A673 (cell line): ENCODE measurements at regions not wholly inside any gene's neighbourhood (a gene's known extent, or its start where the extent isn't known, plus 50 kb on each side); places are given as distances from the start of the nearest gene placed in this dataset.
A peak's percentile ranks its signal among the peaks of the same experiment; 100 is the strongest.

ENCODE experiments used
- BruUV-seq: library from RNA; stranded (reverse); fragments of 400-500 nt; replicated peaks from 2 replicates; lab custom pipeline; 2021; lab: Mats Ljungman, UMichigan
- CTCF ChIA-PET: fragments of 300-600 bp; sonication (Branson Sonifier 250); formaldehyde crosslinking; loops from one replicate; lab custom pipeline; 2022; ENCODE audit warnings: antibody characterized with exemption; lab: Charles Lee
- POLR2A ChIA-PET: fragments of 300-600 bp; sonication (Branson Sonifier 250); formaldehyde crosslinking; loops from one replicate; lab custom pipeline; 2022; ENCODE audit warnings: antibody characterized with exemption; ENCODE audit not compliant: low non-redundant PET; lab: Charles Lee
- DNase-seq: peaks from one replicate; pipeline ENCODE4 v3.0.0-alpha.2; 2015; ENCODE audit warnings: low spot score
- H3K27ac ChIP-seq: fragments of 200-600 bp; sonication (generic); 2 replicates; pipeline ENCODE4 v1.5.1; 2016; ENCODE audit warnings: mixed run types, low read depth, mild to moderate bottlenecking, mixed read lengths, antibody characterized with exemption, low read length; ENCODE audit not compliant: poor library complexity, severe bottlenecking
- H3K27me3 ChIP-seq: fragments of 200-600 bp; sonication (generic); replicated peaks from 2 replicates; pipeline ENCODE4 v1.6.1; 2017; ENCODE audit warnings: mixed run types, low read depth, mild to moderate bottlenecking, mixed read lengths, antibody characterized with exemption, low read length; ENCODE audit not compliant: insufficient read depth, poor library complexity
- H3K36me3 ChIP-seq: fragments of 200-600 bp; sonication (generic); 2 replicates; pipeline ENCODE4 v1.6.1; 2016; ENCODE audit warnings: mixed run types, mild to moderate bottlenecking, mixed read lengths, antibody characterized with exemption, low read length; ENCODE audit not compliant: insufficient read depth, poor library complexity, severe bottlenecking
- H3K4me1 ChIP-seq: fragments of 200-600 bp; sonication (generic); 2 replicates; pipeline ENCODE4 v1.6.1; 2017; ENCODE audit warnings: mixed run types, mild to moderate bottlenecking, mixed read lengths, antibody characterized with exemption, low read length; ENCODE audit not compliant: insufficient read depth, poor library complexity, severe bottlenecking
- H3K4me3 ChIP-seq: fragments of 200-600 bp; sonication (generic); 2 replicates; pipeline ENCODE4 v1.5.1; 2016; ENCODE audit warnings: low read depth, mixed run types, mild to moderate bottlenecking, mixed read lengths, low read length; ENCODE audit not compliant: poor library complexity, severe bottlenecking
- H3K9me3 ChIP-seq: fragments of 200-600 bp; sonication (generic); 2 replicates; pipeline ENCODE4 v1.6.1; 2016; ENCODE audit warnings: mixed run types, low read depth, mild to moderate bottlenecking, mixed read lengths, antibody characterized with exemption, low read length; ENCODE audit not compliant: poor library complexity, severe bottlenecking
- EZH2 ChIP-seq: fragments of 200-600 bp; sonication (generic); IDR thresholded peaks from 2 replicates; pipeline ENCODE4 v1.6.1; 2017; ENCODE audit warnings: borderline replicate concordance, low read depth, mild to moderate bottlenecking, mixed read lengths, antibody characterized with exemption, low read length; ENCODE audit not compliant: poor library complexity, severe bottlenecking
- intact Hi-C: fragments of 100-400 bp; cut with micrococcal nuclease; formaldehyde crosslinking; loops from one replicate; pipeline ENCODE4 v1.10.0; 2022; ENCODE audit not compliant: unreplicated experiment
- TF ChIP-seq, protein P1 (sequence below): fragments of 300-800, 200-600 bp; sonication (generic); conservative IDR thresholded peaks from 2 replicates; pipeline ENCODE4 v1.5.1; 2017; ENCODE audit warnings: low read depth, mild to moderate bottlenecking, antibody characterized with exemption, low read length, moderate library complexity, mixed read lengths

GRCh38 chr14:83171761-83172160 is 1638.1 kb upstream of the SEL1L start:
- Histone ChIP-seq H3K27ac (no peak overlapping the region), H3K27me3 (no peaks in the 10 kb centered on the region), H3K9me3 (no peaks in the 10 kb centered on the region), H3K4me1 (no peaks in the 10 kb centered on the region), H3K36me3 (no peaks in the 10 kb centered on the region), H3K4me3 (no peak overlapping the region)
- ChIA-PET POLR2A (no interaction called here), CTCF (no interaction called here)
- BruUV-seq, result no TSS peak
- intact Hi-C loops, result no loop called here
- DNase-seq, result no peak
- TF ChIP-seq, protein P1, sequence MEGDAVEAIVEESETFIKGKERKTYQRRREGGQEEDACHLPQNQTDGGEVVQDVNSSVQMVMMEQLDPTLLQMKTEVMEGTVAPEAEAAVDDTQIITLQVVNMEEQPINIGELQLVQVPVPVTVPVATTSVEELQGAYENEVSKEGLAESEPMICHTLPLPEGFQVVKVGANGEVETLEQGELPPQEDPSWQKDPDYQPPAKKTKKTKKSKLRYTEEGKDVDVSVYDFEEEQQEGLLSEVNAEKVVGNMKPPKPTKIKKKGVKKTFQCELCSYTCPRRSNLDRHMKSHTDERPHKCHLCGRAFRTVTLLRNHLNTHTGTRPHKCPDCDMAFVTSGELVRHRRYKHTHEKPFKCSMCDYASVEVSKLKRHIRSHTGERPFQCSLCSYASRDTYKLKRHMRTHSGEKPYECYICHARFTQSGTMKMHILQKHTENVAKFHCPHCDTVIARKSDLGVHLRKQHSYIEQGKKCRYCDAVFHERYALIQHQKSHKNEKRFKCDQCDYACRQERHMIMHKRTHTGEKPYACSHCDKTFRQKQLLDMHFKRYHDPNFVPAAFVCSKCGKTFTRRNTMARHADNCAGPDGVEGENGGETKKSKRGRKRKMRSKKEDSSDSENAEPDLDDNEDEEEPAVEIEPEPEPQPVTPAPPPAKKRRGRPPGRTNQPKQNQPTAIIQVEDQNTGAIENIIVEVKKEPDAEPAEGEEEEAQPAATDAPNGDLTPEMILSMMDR, result no peak

- intact Hi-C loops, result no loop called here
- CTCF ChIA-PET, result no interaction called here
Observed at GRCh38 chr14:83172363-83172762, 1638.7 kb upstream of the SEL1L start.

DNA sequence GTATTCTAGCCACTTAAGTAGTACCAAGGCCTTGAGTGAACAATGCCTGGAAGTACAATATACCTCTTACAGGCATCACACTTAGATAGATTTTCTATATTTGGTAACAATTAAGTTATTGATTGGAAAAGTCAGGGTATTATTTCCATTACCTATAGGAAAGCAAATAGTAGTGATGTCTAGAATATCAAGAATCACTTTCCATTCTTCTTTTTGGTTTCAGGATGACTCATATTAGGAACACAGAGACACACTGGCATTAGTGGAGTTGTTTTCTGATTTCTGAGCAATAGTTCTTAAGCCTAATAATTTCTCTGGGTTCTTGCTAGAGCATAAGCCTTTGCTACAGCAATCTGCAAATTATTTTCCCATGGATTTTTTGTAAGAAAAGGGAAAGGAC is 1640.0 kb upstream of the SEL1L start:
- H3K9me3 ChIP-seq, result no peaks in the 10 kb centered on the region
- no peak for TF ChIP-seq EZH2
- TF ChIP-seq, protein P1, result no peak
- CTCF ChIA-PET, result no interaction called here
- POLR2A ChIA-PET, result no interaction called here
- DNase-seq, result no peak
- BruUV-seq, result no TSS peak
- intact Hi-C loops, result no loop called here
- no peaks in the 10 kb centered on the region for H3K36me3 ChIP-seq
- H3K4me3 ChIP-seq, result no peak overlapping the region
- no peak overlapping the region for H3K27ac ChIP-seq
- no peaks in the 10 kb centered on the region for H3K27me3 ChIP-seq
- H3K4me1 ChIP-seq, result no peaks in the 10 kb centered on the region

More at GRCh38 chr14:83172363-83172762, 1638.7 kb upstream of the SEL1L start:
- Histone ChIP-seq H3K4me3 (no peak overlapping the region), H3K9me3 (no peaks in the 10 kb centered on the region), H3K27ac (no peak overlapping the region), H3K27me3 (no peaks in the 10 kb centered on the region), H3K36me3 (no peaks in the 10 kb centered on the region), H3K4me1 (no peaks in the 10 kb centered on the region)
- TF ChIP-seq, protein P1, result no peak
- no TSS peak for BruUV-seq
- POLR2A ChIA-PET, result no interaction called here
- DNase-seq, result peak; percentile 4
